Fibroblast of lung (primary cell): ENCODE measurements at regions not wholly inside any gene's neighbourhood (a gene's known extent, or its start where the extent isn't known, plus 50 kb on each side); places are given as distances from the start of the nearest gene placed in this dataset.

Source experiments
- DNase-seq, 2 donors: peaks; one replicate each; pipeline versions ENCODE4 v3.0.0 to v3.0.0-alpha.2; 2010; ENCODE audit warnings: low read depth in 2 of 2
- H2AFZ ChIP-seq: 2 replicates; pipeline ENCODE4 v1.5.1; 2012; ENCODE audit warnings: low read length, control low read depth, inconsistent platforms
- H3K27ac ChIP-seq: 2 replicates; pipeline ENCODE4 v1.5.1; 2011; ENCODE audit warnings: low read length, control low read depth; ENCODE audit not compliant: insufficient read depth
- H3K27me3 ChIP-seq: 2 replicates; pipeline ENCODE4 v1.5.1; 2011; ENCODE audit warnings: mild to moderate bottlenecking, low read length; ENCODE audit not compliant: control insufficient read depth, insufficient read depth
- H3K36me3 ChIP-seq: 2 replicates; pipeline ENCODE4 v1.5.1; 2011; ENCODE audit warnings: low read length; ENCODE audit not compliant: control insufficient read depth, insufficient read depth
- H3K4me1 ChIP-seq: 2 replicates; pipeline ENCODE4 v1.5.1; 2011; ENCODE audit warnings: low read length; ENCODE audit not compliant: control insufficient read depth, insufficient read depth; ENCODE audit errors: extremely low read depth
- H3K4me2 ChIP-seq: 2 replicates; pipeline ENCODE4 v1.5.1; 2011; ENCODE audit warnings: low read length, control low read depth; ENCODE audit not compliant: insufficient read depth; ENCODE audit errors: extremely low read depth
- H3K4me3 ChIP-seq, 4 experiments: fragments of 200-600 bp in 1 of 4; sonication (generic) in 1 of 4; replicated peaks in 1 of 4; 2 replicates each; pipeline ENCODE4 v1.5.1; 2011 to 2016; ENCODE audit warnings: low read length in 4 of 4, low read depth in 3 of 4, mild to moderate bottlenecking in 3 of 4, control low read depth in 2 of 4, inconsistent platforms in 1 of 4, mixed read lengths in 1 of 4; ENCODE audit not compliant: insufficient read depth in 1 of 4; ENCODE audit errors: control extremely low read depth in 1 of 4
- H3K79me2 ChIP-seq: 2 replicates; pipeline ENCODE4 v1.5.1; 2012; ENCODE audit warnings: mild to moderate bottlenecking, low read length, inconsistent platforms; ENCODE audit not compliant: control insufficient read depth, insufficient read depth
- H3K9ac ChIP-seq: 2 replicates; pipeline ENCODE4 v1.5.1; 2011; ENCODE audit warnings: mild to moderate bottlenecking, low read length, control low read depth; ENCODE audit not compliant: insufficient read depth
- H3K9me3 ChIP-seq: 2 replicates; pipeline ENCODE4 v1.5.1; 2012; ENCODE audit warnings: low read depth, low read length; ENCODE audit not compliant: control insufficient read depth, insufficient read depth
- H4K20me1 ChIP-seq: 2 replicates; pipeline ENCODE4 v1.5.1; 2011; ENCODE audit warnings: low read length; ENCODE audit not compliant: control insufficient read depth, insufficient read depth; ENCODE audit errors: extremely low read depth
- CTCF ChIP-seq, 2 donors: IDR thresholded peaks in 1 of 2; conservative IDR thresholded peaks in 1 of 2; 1 replicate in 1 of 2; 2 replicates in 1 of 2; pipeline ENCODE4 v1.5.1; 2011 to 2012; ENCODE audit warnings: low read length in 2 of 2, control low read depth in 1 of 2, inconsistent platforms in 1 of 2, low read depth in 1 of 2, mild to moderate bottlenecking in 1 of 2
- EZH2 ChIP-seq: IDR thresholded peaks from 2 replicates; pipeline ENCODE4 v1.5.1; 2012; ENCODE audit warnings: low read length, control low read depth, mild to moderate bottlenecking; ENCODE audit errors: missing control alignments

- H2AFZ ChIP-seq: no peak overlapping the region
- no peak overlapping the region for H3K4me3 ChIP-seq
- no peaks in the 10 kb centered on the region for H3K27me3 ChIP-seq
- TF ChIP-seq EZH2: no peak
- no peak for TF ChIP-seq CTCF (conservative IDR thresholded peaks at IDR 0.05 in 1 of 2, IDR thresholded peaks at IDR 0.05 in 1 of 2; ENCODE audit: low read depth in 1 of 2, low read length in 2 of 2)
- DNase-seq: peak; percentile 89 to 92
- H3K9me3 ChIP-seq: no peaks in the 10 kb centered on the region
- peaks cover 24% of the 10 kb centered on the region for H3K4me1 ChIP-seq
- H3K36me3 ChIP-seq: no peaks in the 10 kb centered on the region
- H3K27ac ChIP-seq: no peak overlapping the region
- no peaks in the 10 kb centered on the region for H4K20me1 ChIP-seq
- H3K79me2 ChIP-seq: no peaks in the 10 kb centered on the region
- H3K4me2 ChIP-seq: no peak overlapping the region
- H3K9ac ChIP-seq: no peak overlapping the region
These were observed 335.7 kb upstream of the SNX7 start for GRCh38 chr1:98325646-98326440.

DNA sequence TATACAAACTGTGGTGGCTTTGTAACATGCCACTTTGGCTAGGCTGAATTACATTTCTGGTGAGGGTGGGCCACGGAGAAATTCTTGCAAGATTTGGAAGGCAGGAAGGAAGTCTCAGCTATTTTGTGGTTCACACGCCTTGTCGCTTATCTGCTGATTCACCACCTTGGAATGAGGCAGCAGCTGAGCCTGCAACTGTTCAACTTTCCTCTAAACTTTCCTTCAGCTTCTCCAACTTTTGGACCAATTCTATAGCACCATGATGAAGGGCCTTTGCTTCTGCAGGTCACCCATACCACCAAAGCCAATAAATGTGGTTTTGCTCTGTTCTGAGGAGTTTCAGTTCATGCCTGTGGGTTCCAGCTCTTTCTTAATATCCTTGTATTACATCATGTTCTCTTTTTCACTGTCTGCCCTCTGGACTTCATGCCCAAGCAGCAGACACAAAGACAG lies 337.6 kb upstream of the SNX7 start:
- Histone ChIP-seq H3K27me3 (no peaks in the 10 kb centered on the region), H3K4me1 (peaks cover 24% of the 10 kb centered on the region), H3K4me3 (no peak overlapping the region), H2AFZ (no peak overlapping the region), H3K9me3 (no peaks in the 10 kb centered on the region), H3K79me2 (no peaks in the 10 kb centered on the region), H4K20me1 (no peaks in the 10 kb centered on the region), H3K27ac (peak overlapping the region; percentile 86), H3K4me2 (peak overlapping the region; percentile 73), H3K9ac (no peak overlapping the region), H3K36me3 (no peaks in the 10 kb centered on the region)
- TF ChIP-seq EZH2 (no peak), CTCF (conservative IDR thresholded peaks at IDR 0.05 in 1 of 2, IDR thresholded peaks at IDR 0.05 in 1 of 2; ENCODE audit: low read depth in 1 of 2, low read length in 2 of 2) (no peak)
- DNase-seq: peak; percentile 97 to 99

DNA sequence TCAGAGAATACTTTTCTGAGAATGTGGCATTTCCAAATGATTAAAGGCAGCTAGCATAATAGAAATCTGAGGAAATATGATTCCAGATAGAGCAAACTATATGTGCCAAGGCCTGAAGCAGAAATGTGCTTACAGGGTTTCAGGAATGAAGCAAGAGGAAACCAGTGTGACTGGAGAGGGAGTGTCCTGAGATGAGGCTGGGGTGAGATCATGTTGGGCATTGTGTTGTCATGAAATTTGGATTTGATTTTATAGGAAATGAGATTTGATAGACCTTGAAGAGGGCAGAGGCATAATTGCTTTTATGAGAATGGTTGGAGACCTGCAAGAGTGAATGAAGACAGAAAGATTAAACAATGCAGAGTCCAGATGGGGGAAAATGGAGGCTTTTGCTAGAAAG lies 338.1 kb upstream of the SNX7 start:
- Histone ChIP-seq H3K9me3 (no peaks in the 10 kb centered on the region), H3K79me2 (no peaks in the 10 kb centered on the region), H3K4me1 (peaks cover 24% of the 10 kb centered on the region), H3K9ac (no peak overlapping the region), H2AFZ (no peak overlapping the region), H3K27me3 (no peaks in the 10 kb centered on the region), H3K36me3 (no peaks in the 10 kb centered on the region), H3K4me3 (no peak overlapping the region), H4K20me1 (no peaks in the 10 kb centered on the region), H3K4me2 (peak overlapping the region; percentile 79), H3K27ac (peak overlapping the region; percentile 86)
- peak; percentile 87 to 91 for DNase-seq
- TF ChIP-seq CTCF (conservative IDR thresholded peaks at IDR 0.05 in 1 of 2, IDR thresholded peaks at IDR 0.05 in 1 of 2; ENCODE audit: low read depth in 1 of 2, low read length in 2 of 2): no peak
- no peak for TF ChIP-seq EZH2
